HEK293 (cell line): ENCODE measurements at regions not wholly inside any gene's neighbourhood (a gene's known extent, or its start where the extent isn't known, plus 50 kb on each side); places are given as distances from the start of the nearest gene placed in this dataset.

ENCODE experiments used
- CTCF ChIA-PET: fragments of 350-600 bp; formaldehyde crosslinking; extraction: SDS; loops from one replicate; lab custom pipeline; 2021; ENCODE audit warnings: antibody characterized with exemption; lab: Yijun Ruan, JAX
- POLR2A ChIA-PET: fragments of 300-600 bp; formaldehyde crosslinking; extraction: SDS; loops from one replicate; lab custom pipeline; 2020; ENCODE audit warnings: antibody characterized with exemption, inconsistent platforms; lab: Yijun Ruan, JAX
- H3K27ac ChIP-seq: fragments of 200-500 bp; sonication (Bioruptor generic); 2 replicates; pipeline ENCODE4 v1.5.1; 2014; ENCODE audit warnings: low read depth, low read length, control low read depth, inconsistent platforms; ENCODE audit errors: extremely low read depth
- H3K36me3 ChIP-seq, 2 experiments: fragments of 200-500 bp in 1 of 2; sonication (Bioruptor generic) in 1 of 2; 1 replicate in 1 of 2; 2 replicates in 1 of 2; pipeline ENCODE4 v1.5.1; 2014 to 2017; ENCODE audit warnings: inconsistent platforms in 2 of 2, low read length in 2 of 2; ENCODE audit not compliant: control insufficient read depth in 2 of 2, insufficient read depth in 1 of 2
- H3K4me1 ChIP-seq: fragments of 200-500 bp; sonication (Bioruptor generic); 2 replicates; pipeline ENCODE4 v1.5.1; 2014; ENCODE audit warnings: mild to moderate bottlenecking, low read length, inconsistent platforms; ENCODE audit not compliant: control insufficient read depth, insufficient read depth
- H3K4me3 ChIP-seq: 2 replicates; pipeline ENCODE4 v1.5.1; 2011; ENCODE audit warnings: low read depth, mild to moderate bottlenecking, control low read depth, low read length, moderate library complexity
- H3K9me3 ChIP-seq: fragments of 200-500 bp; sonication (Bioruptor generic); 2 replicates; pipeline ENCODE4 v1.5.1; 2014; ENCODE audit warnings: low read depth, low read length, inconsistent platforms; ENCODE audit not compliant: control insufficient read depth, insufficient read depth
- FEZF1 ChIP-seq: fragments of 450-650 bp; formaldehyde crosslinking; IDR thresholded peaks from 2 replicates; pipeline ENCODE4 v1.5.1; 2016; ENCODE audit warnings: missing biosample characterization, missing genetic modification characterization
- ZBTB20 ChIP-seq: fragments of 450-650 bp; formaldehyde crosslinking; IDR thresholded peaks from 2 replicates; pipeline ENCODE4 v1.5.1; 2016; ENCODE audit warnings: missing biosample characterization, missing genetic modification characterization
- ZNF114 ChIP-seq: fragments of 450-650 bp; formaldehyde crosslinking; IDR thresholded peaks from 2 replicates; pipeline ENCODE4 v1.5.0; 2017; ENCODE audit warnings: missing biosample characterization, missing genetic modification characterization
- ZNF121 ChIP-seq: fragments of 450-650 bp; formaldehyde crosslinking; IDR thresholded peaks from 2 replicates; pipeline ENCODE4 v1.5.1; 2016; ENCODE audit warnings: missing biosample characterization, missing genetic modification characterization
- ZNF140 ChIP-seq: fragments of 450-650 bp; formaldehyde crosslinking; IDR thresholded peaks from 2 replicates; pipeline ENCODE4 v1.5.1; 2016; ENCODE audit warnings: missing biosample characterization, missing genetic modification characterization
- ZNF157 ChIP-seq: fragments of 450-650 bp; formaldehyde crosslinking; IDR thresholded peaks from 2 replicates; pipeline ENCODE4 v1.5.1; 2016; ENCODE audit warnings: missing biosample characterization, missing genetic modification characterization
- ZNF169 ChIP-seq: fragments of 450-650 bp; formaldehyde crosslinking; IDR thresholded peaks from 2 replicates; pipeline ENCODE4 v1.5.1; 2016; ENCODE audit warnings: missing biosample characterization, missing genetic modification characterization
- ZNF184 ChIP-seq: fragments of 450-650 bp; IDR thresholded peaks from 2 replicates; pipeline ENCODE4 v1.5.1; 2018; ENCODE audit warnings: missing biosample characterization, mild to moderate bottlenecking, missing genetic modification characterization
- ZNF48 ChIP-seq: fragments of 450-650 bp; formaldehyde crosslinking; IDR thresholded peaks from 2 replicates; pipeline ENCODE4 v1.5.1; 2016; ENCODE audit warnings: missing biosample characterization, missing genetic modification characterization
- ZNF521 ChIP-seq: fragments of 450-650 bp; formaldehyde crosslinking; IDR thresholded peaks from 2 replicates; pipeline ENCODE4 v1.5.1; 2017; ENCODE audit warnings: missing biosample characterization, mild to moderate bottlenecking, missing genetic modification characterization
- ZNF548 ChIP-seq: fragments of 450-650 bp; formaldehyde crosslinking; IDR thresholded peaks from 2 replicates; pipeline ENCODE4 v1.5.1; 2016; ENCODE audit warnings: missing biosample characterization, missing genetic modification characterization
- ZNF555 ChIP-seq: fragments of 450-650 bp; formaldehyde crosslinking; conservative IDR thresholded peaks from 2 replicates; pipeline ENCODE4 v1.5.1; 2017; ENCODE audit warnings: missing biosample characterization, mild to moderate bottlenecking, missing genetic modification characterization, inconsistent platforms
- ZNF660 ChIP-seq: fragments of 450-650 bp; IDR thresholded peaks from 2 replicates; pipeline ENCODE4 v1.5.1; 2018; ENCODE audit warnings: missing biosample characterization, mild to moderate bottlenecking, missing genetic modification characterization
- ZNF707 ChIP-seq: fragments of 450-650 bp; formaldehyde crosslinking; IDR thresholded peaks from 2 replicates; pipeline ENCODE4 v1.5.1; 2016; ENCODE audit warnings: missing biosample characterization, missing genetic modification characterization
- ZNF776 ChIP-seq: fragments of 450-650 bp; formaldehyde crosslinking; IDR thresholded peaks from 2 replicates; pipeline ENCODE4 v1.5.0; 2017; ENCODE audit warnings: missing biosample characterization, missing genetic modification characterization, borderline replicate concordance
- ZNF791 ChIP-seq: fragments of 450-650 bp; formaldehyde crosslinking; IDR thresholded peaks from 2 replicates; pipeline ENCODE4 v1.5.1; 2016; ENCODE audit warnings: missing biosample characterization, missing genetic modification characterization
- TF ChIP-seq, protein P1 (sequence below): fragments of 450-650 bp; formaldehyde crosslinking; IDR thresholded peaks from 2 replicates; pipeline ENCODE4 v1.5.1; 2016; ENCODE audit warnings: missing biosample characterization, missing genetic modification characterization
- TF ChIP-seq, protein P2 (sequence below): fragments of 450-650 bp; formaldehyde crosslinking; IDR thresholded peaks from 2 replicates; pipeline ENCODE4 v1.5.1; 2016; ENCODE audit warnings: missing biosample characterization, missing genetic modification characterization, low read depth
- TF ChIP-seq, protein P3 (sequence below): fragments of 450-650 bp; formaldehyde crosslinking; IDR thresholded peaks from 2 replicates; pipeline ENCODE4 v1.5.1; 2016; ENCODE audit warnings: missing biosample characterization, missing genetic modification characterization
- TF ChIP-seq, protein P4 (sequence below): fragments of 450-650 bp; formaldehyde crosslinking; IDR thresholded peaks from 2 replicates; pipeline ENCODE4 v1.5.1; 2016; ENCODE audit warnings: missing biosample characterization, missing genetic modification characterization

DNA sequence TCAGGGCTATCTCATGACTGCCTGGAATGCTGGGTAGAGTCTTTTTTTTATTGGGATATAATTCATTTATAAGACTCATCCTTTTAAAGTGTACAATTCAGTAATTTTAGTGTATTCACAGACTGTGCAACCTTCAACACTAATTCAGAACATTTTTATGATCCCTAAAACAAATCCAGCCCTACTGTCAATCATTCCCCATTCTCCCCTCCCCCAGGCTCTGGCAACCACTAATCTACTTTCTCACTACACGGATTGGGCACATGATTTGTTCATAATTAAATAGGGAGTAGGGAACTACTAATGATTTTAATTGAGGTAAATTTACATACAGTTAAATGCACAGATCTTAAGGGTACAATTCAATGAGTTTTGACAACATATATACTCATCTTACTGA is 225.7 kb downstream of the CDCA7 start:
- Histone ChIP-seq H3K27ac (no peak overlapping the region), H3K9me3 (no peaks in the 10 kb centered on the region), H3K4me1 (no peaks in the 10 kb centered on the region), H3K4me3 (no peak overlapping the region), H3K36me3 (no peaks in the 10 kb centered on the region)
- CTCF ChIA-PET: interaction anchor here (1.9 kb wide), 1 partner anchor 12 kb away, joined by 8 read pairs; no protein-coding TSS in a partner anchor
- TF ChIP-seq ZNF169 (tag by site-specific recombination): no peak
- TF ChIP-seq ZBTB20 (tag by site-specific recombination): no peak
- TF ChIP-seq ZNF548 (tag by site-specific recombination): no peak
- POLR2A ChIA-PET: no interaction called here

DNA sequence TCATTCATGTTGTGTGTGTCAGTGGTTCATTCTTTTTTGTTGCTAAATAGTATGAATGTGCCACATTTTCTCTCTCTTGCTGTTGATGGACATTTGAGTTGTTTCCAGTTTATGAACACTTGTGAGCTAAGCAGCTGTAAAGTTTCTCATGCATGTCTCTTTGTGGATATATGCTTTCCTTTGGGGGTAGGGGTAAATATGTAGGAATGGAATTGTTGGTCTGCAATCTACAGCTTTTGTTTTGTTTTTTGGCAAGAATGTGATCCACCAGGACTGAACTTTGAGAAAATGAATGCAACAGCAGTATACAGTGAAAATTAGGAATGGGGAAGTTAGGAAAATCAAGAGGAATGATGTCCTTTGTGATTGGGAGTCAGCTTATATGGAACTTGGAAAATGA is 226.3 kb downstream of the CDCA7 start:
- Histone ChIP-seq H3K9me3 (no peaks in the 10 kb centered on the region), H3K36me3 (no peaks in the 10 kb centered on the region), H3K4me3 (no peak overlapping the region), H3K4me1 (no peaks in the 10 kb centered on the region), H3K27ac (no peak overlapping the region)
- ChIA-PET CTCF (interaction anchor here (0.5 to 1.9 kb wide), 2 partner anchors 13 to 62 kb away, joined by 4 to 8 read pairs; no protein-coding TSS in a partner anchor), POLR2A (no interaction called here)
- TF ChIP-seq ZNF707: no peak
- TF ChIP-seq, protein P1, sequence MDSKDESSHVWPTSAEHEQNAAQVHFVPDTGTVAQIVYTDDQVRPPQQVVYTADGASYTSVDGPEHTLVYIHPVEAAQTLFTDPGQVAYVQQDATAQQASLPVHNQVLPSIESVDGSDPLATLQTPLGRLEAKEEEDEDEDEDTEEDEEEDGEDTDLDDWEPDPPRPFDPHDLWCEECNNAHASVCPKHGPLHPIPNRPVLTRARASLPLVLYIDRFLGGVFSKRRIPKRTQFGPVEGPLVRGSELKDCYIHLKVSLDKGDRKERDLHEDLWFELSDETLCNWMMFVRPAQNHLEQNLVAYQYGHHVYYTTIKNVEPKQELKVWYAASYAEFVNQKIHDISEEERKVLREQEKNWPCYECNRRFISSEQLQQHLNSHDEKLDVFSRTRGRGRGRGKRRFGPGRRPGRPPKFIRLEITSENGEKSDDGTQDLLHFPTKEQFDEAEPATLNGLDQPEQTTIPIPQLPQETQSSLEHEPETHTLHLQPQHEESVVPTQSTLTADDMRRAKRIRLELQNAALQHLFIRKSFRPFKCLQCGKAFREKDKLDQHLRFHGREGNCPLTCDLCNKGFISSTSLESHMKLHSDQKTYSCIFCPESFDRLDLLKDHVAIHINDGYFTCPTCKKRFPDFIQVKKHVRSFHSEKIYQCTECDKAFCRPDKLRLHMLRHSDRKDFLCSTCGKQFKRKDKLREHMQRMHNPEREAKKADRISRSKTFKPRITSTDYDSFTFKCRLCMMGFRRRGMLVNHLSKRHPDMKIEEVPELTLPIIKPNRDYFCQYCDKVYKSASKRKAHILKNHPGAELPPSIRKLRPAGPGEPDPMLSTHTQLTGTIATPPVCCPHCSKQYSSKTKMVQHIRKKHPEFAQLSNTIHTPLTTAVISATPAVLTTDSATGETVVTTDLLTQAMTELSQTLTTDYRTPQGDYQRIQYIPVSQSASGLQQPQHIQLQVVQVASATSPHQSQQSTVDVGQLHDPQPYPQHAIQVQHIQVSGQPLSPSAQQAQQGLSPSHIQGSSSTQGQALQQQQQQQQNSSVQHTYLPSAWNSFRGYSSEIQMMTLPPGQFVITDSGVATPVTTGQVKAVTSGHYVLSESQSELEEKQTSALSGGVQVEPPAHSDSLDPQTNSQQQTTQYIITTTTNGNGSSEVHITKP (tag by site-specific recombination): no peak
- peak; percentile 35; the same call in 1 of the 2 replicates for TF ChIP-seq ZNF140
- TF ChIP-seq, protein P2, sequence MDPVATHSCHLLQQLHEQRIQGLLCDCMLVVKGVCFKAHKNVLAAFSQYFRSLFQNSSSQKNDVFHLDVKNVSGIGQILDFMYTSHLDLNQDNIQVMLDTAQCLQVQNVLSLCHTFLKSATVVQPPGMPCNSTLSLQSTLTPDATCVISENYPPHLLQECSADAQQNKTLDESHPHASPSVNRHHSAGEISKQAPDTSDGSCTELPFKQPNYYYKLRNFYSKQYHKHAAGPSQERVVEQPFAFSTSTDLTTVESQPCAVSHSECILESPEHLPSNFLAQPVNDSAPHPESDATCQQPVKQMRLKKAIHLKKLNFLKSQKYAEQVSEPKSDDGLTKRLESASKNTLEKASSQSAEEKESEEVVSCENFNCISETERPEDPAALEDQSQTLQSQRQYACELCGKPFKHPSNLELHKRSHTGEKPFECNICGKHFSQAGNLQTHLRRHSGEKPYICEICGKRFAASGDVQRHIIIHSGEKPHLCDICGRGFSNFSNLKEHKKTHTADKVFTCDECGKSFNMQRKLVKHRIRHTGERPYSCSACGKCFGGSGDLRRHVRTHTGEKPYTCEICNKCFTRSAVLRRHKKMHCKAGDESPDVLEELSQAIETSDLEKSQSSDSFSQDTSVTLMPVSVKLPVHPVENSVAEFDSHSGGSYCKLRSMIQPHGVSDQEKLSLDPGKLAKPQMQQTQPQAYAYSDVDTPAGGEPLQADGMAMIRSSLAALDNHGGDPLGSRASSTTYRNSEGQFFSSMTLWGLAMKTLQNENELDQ: no peak
- TF ChIP-seq ZNF114: no peak
- no peak for TF ChIP-seq ZNF660 (tag by site-specific recombination)
- TF ChIP-seq, protein P3, sequence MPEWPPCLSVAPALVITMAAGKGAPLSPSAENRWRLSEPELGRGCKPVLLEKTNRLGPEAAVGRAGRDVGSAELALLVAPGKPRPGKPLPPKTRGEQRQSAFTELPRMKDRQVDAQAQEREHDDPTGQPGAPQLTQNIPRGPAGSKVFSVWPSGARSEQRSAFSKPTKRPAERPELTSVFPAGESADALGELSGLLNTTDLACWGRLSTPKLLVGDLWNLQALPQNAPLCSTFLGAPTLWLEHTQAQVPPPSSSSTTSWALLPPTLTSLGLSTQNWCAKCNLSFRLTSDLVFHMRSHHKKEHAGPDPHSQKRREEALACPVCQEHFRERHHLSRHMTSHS (tag by site-specific recombination): no peak

DNA sequence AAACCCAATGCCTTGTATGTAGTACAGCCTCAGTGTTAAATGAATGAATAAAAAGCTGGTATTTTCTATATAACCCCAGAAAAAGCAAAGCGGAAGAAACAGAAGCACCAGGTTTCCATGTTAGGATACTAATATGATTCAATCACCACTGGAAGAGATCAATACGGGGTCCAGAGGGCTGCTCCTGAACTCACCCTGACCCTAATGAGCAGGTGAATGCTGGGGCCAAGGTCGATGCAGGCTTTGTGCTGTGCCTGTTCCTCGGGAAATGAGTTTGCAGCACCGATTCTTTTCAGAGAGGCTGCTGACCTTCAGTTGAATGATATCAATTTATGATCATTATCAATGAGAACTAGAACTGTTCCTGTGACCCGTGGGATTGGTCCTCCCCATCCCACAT is 228.5 kb downstream of the CDCA7 start:
- Histone ChIP-seq H3K4me1 (no peaks in the 10 kb centered on the region), H3K4me3 (no peak overlapping the region), H3K27ac (no peak overlapping the region), H3K9me3 (no peaks in the 10 kb centered on the region), H3K36me3 (no peaks in the 10 kb centered on the region)
- ChIA-PET POLR2A (no interaction called here), CTCF (interaction anchor here (1.0 kb wide), 1 partner anchor 28 kb away, joined by 3 read pairs; no protein-coding TSS in a partner anchor)
- TF ChIP-seq ZNF521 (tag by site-specific recombination): no peak
- TF ChIP-seq, protein P4, sequence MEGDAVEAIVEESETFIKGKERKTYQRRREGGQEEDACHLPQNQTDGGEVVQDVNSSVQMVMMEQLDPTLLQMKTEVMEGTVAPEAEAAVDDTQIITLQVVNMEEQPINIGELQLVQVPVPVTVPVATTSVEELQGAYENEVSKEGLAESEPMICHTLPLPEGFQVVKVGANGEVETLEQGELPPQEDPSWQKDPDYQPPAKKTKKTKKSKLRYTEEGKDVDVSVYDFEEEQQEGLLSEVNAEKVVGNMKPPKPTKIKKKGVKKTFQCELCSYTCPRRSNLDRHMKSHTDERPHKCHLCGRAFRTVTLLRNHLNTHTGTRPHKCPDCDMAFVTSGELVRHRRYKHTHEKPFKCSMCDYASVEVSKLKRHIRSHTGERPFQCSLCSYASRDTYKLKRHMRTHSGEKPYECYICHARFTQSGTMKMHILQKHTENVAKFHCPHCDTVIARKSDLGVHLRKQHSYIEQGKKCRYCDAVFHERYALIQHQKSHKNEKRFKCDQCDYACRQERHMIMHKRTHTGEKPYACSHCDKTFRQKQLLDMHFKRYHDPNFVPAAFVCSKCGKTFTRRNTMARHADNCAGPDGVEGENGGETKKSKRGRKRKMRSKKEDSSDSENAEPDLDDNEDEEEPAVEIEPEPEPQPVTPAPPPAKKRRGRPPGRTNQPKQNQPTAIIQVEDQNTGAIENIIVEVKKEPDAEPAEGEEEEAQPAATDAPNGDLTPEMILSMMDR (tag by site-specific recombination): no peak
- no peak for TF ChIP-seq ZNF776 (tag by site-specific recombination)
- TF ChIP-seq ZNF791: no peak
- no peak for TF ChIP-seq ZNF555 (tag by site-specific recombination)
- TF ChIP-seq ZNF157 (tag by site-specific recombination): no peak
- no peak for TF ChIP-seq ZNF121 (tag by site-specific recombination)
- no peak for TF ChIP-seq ZNF184
- no peak for TF ChIP-seq ZNF48 (tag by site-specific recombination)
- TF ChIP-seq FEZF1 (tag by site-specific recombination): no peak
